ENCODE measurements at regions not wholly inside any gene's neighbourhood (a gene's known extent, or its start where the extent isn't known, plus 50 kb on each side); places are given as distances from the start of the nearest gene placed in this dataset.
"Not testable (repeated sequence)": the region's sequence is repeated elsewhere in the genome, so short reads cannot be mapped to it uniquely, and the experiment has no call there.

GRCh38 chr3:66842761-66843464, 155.2 kb upstream of the KBTBD8 start:
- not testable (repeated sequence) for DNase-seq (ENCODE audit: low read depth)

DNA sequence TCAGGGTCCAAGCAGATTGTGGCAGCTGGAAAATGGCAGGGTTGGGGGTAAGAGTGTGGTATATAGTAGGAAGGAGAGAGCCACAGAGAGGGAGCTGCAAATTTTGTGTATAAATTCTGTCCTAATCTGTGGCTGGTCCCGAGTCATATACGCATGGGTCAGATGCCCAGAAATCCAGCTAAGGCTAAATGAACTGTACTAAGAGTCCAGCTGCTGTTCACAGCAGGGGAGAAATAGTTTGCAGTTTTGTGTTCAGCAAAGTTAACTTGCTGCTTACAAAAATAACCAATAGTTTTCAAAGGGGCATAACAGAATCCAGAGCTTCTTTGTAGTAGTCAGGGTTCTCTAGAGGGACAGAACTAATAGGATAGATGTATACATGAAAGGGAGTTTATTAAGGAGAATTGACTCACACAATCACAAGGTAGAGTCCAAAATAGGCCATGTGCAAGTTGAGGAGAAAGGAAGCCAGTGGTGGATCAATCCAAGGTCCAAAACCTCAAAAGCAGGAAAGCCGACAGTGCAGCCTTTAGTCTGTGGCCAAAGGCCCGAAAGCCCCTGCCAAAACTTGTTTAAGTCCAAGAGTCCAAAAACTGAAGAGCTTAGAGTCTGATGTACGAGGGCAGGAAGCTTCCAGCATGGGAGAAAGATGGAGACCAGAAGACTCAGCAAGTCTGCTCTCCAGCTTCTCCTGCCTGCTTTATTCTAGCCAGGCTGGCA, 146.1 kb upstream of the KBTBD8 start:
- DNase-seq (ENCODE audit: low read depth) = no peak

DNA sequence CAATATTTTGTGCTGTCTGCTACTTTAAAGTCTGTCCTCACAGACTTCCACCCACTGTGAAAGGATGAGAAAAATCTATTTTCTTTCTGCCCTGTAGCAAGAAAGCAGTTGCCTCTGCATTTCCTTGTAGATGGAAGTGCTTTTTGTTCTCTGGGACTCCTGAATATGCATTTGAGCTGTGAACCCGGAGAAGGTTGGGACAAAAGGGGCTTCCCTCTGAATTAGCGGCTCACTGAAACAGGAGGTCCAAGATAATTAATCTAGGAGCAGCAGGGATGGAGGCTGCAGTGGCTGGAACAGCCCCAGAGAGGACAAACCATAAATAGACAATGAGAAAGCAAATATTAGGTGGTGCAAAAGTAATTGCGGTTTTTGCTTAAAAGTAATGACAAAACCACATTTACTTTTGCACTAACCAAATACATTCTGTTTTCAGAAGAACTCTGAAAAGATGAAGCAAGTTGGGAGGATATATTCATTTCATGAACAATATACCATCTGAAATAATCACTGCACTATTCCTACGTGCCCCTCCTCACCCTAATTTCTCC, 143.4 kb upstream of the KBTBD8 start:
- DNase-seq (ENCODE audit: low read depth) = no peak

DNA sequence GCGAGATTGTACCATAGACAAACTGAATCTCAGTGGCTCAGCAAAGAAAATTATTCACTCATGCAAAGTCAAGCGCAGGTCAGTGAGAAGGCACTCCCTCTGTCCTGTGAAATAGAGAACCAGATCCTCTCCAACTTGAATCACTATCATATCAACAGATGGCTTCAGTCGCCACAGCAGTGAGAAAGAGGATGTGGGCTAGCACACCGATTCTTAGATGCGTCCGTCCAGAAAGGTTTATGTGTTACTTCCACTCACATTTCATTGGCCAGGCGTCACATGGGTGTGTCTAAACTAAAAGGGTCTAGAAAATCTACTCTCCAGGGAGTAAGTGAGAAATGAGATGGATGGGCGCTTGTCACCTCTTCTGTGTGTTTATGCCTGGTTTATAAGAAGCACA, 141.6 kb upstream of the KBTBD8 start:
- peak; percentile 22 for DNase-seq (ENCODE audit: low read depth)

DNA sequence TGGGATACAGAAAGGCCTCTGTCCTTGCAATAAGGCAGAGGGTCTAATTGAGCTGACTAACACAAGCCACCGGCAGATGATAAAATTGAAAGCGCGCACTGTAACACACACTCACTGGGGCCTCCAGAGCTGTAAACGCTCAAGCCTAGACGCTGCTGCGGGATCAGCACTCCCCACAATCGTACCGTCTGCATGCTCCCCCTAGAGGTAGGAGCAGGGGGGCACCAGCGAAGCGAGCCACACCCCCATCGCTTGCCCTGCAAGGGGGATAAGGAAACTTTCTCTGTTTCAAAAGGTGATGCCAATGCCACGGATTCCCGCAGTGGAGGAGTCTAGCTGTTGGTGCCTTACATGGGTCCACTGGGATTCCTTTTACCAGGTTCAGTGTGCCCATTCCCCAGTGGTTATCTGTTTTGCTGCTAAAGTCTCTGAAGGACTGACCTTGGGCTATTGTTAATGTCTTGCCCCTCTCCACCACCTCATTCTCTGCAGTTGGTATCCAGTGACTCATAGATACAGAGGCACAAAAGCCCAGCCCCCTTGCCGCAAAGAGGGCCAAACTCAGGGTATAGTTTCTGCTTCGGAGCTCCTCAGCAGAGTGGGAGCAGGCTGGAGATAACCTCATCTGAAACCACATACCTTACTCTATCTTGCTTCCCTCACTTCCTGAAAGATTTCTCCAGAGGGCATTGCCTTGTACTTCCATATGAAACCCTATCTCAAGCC, 139.3 kb upstream of the KBTBD8 start:
- DNase-seq (ENCODE audit: low read depth) = peak; percentile 41

DNA sequence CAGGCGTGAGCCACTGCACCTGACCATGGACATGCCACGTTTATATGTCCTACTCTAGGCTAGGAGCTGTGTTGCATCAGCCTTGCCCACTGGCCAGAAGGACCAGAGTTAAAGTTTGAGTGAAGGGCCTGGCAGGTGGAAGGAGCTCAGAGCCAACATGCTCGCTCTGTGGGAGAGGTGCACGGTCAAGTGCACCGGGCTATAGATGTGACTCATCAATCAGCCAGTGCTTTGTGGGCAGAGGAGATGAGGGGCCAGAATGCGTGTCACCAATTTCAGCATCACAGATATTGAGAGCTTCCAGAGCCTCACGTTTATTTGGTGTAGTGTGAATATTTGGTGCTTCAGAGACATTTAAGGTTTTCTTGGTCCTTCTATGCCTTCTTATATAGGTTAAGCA, 137.3 kb upstream of the KBTBD8 start:
- peak; percentile 12 for DNase-seq (ENCODE audit: low read depth)

DNA sequence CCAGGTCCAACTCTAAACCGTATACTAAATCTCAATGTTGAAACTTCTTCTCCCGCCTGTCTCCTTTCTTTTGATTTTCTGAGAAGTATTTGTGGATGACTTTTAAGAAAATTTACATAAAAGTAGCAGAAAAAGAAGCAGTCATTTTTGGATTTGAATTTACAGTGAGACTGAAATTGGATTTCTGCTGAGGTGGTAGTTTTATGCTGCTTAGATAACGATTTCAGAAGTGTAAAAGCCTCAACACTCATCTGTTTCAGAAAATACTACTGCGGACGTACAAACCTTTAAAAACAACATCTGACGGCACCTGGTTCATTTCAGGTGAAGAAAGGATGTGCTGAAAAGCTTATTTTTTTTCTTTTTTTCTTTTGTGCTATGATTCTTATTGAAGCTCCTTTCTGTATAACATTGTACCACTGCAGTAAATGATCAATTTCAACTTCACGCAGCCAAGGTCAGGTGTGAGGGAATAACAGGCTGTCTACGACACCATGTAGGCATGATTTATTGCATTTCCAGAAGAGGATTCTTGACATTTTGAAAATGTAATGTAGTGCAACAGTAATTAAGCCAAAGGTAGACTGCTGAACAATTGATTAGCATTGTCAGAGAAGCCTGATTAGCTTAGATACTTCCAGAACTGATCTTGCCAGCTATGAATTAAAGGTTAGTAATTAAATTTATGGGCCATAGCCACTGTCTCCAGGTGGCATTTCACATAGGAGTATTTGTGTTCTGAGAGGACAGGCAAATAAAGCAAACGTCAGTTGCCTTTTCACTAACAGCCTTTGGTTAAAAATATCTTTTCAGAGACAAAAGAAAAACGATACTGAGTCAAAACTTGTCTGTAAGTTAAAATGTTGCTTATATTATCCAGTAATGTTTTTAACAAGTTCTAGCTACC, 134.6 kb upstream of the KBTBD8 start:
- no peak for DNase-seq (ENCODE audit: low read depth)

- no peak for DNase-seq (ENCODE audit: low read depth)
These were observed 113.4 kb upstream of the KBTBD8 start for GRCh38 chr3:66884659-66885058.

DNA sequence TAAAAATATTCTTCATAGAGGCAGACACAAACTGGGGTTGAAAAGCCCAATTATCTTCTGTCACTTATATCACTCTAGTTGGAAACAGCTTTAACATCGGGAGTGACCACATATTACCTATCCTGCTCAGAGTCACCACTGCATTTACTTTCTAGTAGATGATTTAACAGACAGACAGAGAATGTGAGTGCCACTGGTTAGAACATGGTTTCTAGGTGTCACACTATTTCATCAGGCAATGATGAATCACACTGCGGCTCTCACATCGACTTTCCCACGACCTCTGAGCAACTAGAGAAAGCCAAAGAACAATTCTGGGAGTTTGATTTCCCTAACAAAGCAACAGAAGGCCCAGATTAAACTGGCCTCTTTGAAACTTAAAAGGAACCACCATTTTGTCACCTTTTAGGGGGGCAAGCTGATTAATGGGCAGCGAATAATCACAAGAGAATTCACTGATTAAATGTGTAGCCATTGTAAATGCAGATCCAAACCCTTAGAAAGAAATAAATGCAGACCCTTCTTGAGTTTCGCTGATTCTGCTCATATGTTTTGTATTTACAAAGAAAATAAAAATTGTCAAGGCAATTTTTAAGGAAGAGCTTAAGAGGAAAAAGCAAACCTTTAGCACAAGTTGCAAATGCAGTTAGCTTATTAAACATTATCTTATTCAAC, 112.6 kb upstream of the KBTBD8 start:
- DNase-seq (ENCODE audit: low read depth) = peak; percentile 40

DNA sequence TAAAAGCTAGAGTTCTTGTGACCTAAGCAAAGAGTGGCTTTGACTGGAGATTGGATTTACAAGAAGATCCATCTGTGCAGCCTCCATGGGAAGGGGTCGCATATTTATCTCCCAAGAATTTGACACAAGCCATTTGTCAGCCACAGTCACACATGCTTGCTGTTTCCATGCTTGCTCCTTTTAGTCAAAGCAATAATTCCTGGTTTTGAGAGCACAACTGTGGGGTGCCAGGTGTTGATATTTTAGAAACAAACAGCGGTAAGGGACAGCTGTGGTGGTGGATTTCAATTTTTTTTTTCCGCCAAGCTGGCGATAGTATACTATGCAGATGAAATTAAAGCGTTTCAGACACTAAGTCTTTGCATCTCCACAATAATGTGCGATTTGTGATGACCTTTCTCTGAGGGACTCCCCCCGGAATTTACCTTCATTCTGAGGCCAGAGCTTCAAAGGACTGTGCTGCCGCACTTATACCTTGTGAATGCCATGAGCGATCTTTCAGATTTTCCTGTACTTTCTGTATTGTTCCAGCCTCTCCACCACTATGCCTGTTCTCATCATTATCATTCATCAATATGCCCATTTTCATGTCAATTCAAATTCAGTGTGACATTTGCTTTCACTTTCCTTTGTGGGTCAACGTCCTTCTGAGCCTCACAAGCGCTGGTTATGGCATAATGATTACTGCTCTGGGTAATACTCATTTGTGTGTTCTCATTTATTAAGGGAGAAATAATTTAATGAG, 108.2 kb upstream of the KBTBD8 start:
- peak; percentile 4 for DNase-seq (ENCODE audit: low read depth)

- no peak for DNase-seq (ENCODE audit: low read depth)
These were observed 100.0 kb upstream of the KBTBD8 start for GRCh38 chr3:66898155-66898554.

DNA sequence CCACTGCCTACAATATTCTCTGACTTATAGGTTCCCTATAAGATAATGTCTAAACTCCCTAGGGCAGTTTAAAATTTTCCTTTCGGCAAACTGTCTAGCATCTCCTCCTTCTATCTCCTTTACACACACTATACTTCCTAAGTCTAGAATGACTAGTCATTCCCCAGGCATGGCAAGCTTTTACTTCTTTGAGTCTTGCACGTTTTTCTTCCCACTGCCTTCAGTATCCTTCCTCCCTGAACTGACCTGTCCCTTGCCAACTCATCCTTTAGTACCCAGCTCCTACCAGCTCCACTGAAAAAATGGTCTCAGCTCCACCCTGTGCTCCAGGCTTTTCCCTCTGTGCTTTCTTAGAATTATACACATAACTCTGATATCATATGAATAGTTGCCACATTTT, 93.8 kb upstream of the KBTBD8 start:
- no peak for DNase-seq (ENCODE audit: low read depth)

DNA sequence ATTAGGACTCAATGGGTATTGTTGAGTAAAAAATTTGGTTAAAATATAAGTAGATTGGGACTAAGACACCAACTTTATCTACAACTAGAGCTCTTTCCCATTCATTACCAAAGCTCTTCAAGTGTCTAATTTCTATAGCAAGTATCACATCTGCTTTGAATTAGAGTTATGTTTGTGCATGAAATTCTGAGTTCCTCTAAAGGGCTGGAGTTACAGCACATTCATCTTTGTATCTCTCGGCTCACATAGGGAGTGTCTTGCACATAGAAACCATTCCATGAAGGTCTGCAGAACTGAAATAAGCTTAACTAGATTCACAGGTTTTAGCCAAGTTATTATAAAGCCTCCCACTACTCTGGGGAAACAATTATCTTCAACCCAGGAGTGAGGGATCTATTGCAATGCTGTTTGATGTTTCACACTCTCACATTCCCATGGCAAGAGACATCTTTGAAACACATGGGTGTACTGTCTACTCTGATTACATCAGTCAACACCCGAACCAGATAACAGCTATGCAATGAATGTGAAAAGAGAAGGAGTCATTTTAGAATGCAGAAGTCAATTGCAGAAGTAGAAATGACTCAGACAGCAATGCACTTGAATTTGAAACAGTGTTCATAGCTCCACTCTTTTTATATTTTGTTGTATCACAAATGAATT, 93.1 kb upstream of the KBTBD8 start:
- peak; percentile 12 for DNase-seq (ENCODE audit: low read depth)

GRCh38 chr3:66907136-66907535, 91.0 kb upstream of the KBTBD8 start:
- no peak for DNase-seq (ENCODE audit: low read depth)

GRCh38 chr3:66910266-66911055, 87.6 kb upstream of the KBTBD8 start:
- DNase-seq (ENCODE audit: low read depth) = no peak

GRCh38 chr3:66912306-66912705, 85.8 kb upstream of the KBTBD8 start:
- DNase-seq (ENCODE audit: low read depth) = no peak

GRCh38 chr3:66922058-66922457, 76.0 kb upstream of the KBTBD8 start:
- no peak for DNase-seq (ENCODE audit: low read depth)

GRCh38 chr3:66923969-66924368, 74.1 kb upstream of the KBTBD8 start:
- DNase-seq (ENCODE audit: low read depth) = no peak

DNA sequence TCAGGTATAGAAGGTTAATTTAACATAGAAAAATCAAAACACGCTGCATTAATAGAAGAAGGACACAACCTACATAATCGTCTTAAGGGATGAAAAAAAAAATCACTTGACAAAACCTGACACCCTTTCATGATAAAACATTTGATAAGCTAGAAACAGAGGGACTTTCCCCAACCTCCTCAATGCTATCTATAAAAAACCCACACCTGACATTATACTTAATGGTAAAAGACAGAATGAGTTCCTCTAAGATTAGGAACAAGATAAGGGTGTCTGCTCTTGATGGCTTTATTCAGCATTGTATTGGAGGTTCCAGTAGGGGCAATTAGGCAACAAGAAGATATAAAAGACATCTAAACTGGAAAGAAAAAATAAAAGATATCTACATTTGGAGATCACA, 69.9 kb upstream of the KBTBD8 start:
- no peak for DNase-seq (ENCODE audit: low read depth)

Data from RPMI7951 (cell line).